ENCODE measurements at regions not wholly inside any gene's neighbourhood (a gene's known extent, or its start where the extent isn't known, plus 50 kb on each side); places are given as distances from the start of the nearest gene placed in this dataset.

GRCh38 chr5:136453986-136454758 is 88.8 kb upstream of the TRPC7 start:
- TF ChIP-seq, protein P1, sequence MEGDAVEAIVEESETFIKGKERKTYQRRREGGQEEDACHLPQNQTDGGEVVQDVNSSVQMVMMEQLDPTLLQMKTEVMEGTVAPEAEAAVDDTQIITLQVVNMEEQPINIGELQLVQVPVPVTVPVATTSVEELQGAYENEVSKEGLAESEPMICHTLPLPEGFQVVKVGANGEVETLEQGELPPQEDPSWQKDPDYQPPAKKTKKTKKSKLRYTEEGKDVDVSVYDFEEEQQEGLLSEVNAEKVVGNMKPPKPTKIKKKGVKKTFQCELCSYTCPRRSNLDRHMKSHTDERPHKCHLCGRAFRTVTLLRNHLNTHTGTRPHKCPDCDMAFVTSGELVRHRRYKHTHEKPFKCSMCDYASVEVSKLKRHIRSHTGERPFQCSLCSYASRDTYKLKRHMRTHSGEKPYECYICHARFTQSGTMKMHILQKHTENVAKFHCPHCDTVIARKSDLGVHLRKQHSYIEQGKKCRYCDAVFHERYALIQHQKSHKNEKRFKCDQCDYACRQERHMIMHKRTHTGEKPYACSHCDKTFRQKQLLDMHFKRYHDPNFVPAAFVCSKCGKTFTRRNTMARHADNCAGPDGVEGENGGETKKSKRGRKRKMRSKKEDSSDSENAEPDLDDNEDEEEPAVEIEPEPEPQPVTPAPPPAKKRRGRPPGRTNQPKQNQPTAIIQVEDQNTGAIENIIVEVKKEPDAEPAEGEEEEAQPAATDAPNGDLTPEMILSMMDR (IDR thresholded peaks at IDR 0.05; ENCODE audit: poor library complexity, severe bottlenecking) = no peak
- TF ChIP-seq TAF1 (IDR thresholded peaks at IDR 0.05; ENCODE audit: low read depth) (no peak), EP300 (conservative IDR thresholded peaks at IDR 0.05; ENCODE audit: poor library complexity, severe bottlenecking) (no peak), POLR2AphosphoS5 (IDR thresholded peaks at IDR 0.05) (no peak), EZH2 (IDR thresholded peaks at IDR 0.05; ENCODE audit: borderline replicate concordance, insufficient read depth, low read length, poor library complexity, severe bottlenecking) (no peak), MXI1 (conservative IDR thresholded peaks at IDR 0.05; ENCODE audit: poor library complexity, severe bottlenecking) (no peak), RAD21 (conservative IDR thresholded peaks at IDR 0.05) (no peak)
- TF ChIP-seq, protein P2, sequence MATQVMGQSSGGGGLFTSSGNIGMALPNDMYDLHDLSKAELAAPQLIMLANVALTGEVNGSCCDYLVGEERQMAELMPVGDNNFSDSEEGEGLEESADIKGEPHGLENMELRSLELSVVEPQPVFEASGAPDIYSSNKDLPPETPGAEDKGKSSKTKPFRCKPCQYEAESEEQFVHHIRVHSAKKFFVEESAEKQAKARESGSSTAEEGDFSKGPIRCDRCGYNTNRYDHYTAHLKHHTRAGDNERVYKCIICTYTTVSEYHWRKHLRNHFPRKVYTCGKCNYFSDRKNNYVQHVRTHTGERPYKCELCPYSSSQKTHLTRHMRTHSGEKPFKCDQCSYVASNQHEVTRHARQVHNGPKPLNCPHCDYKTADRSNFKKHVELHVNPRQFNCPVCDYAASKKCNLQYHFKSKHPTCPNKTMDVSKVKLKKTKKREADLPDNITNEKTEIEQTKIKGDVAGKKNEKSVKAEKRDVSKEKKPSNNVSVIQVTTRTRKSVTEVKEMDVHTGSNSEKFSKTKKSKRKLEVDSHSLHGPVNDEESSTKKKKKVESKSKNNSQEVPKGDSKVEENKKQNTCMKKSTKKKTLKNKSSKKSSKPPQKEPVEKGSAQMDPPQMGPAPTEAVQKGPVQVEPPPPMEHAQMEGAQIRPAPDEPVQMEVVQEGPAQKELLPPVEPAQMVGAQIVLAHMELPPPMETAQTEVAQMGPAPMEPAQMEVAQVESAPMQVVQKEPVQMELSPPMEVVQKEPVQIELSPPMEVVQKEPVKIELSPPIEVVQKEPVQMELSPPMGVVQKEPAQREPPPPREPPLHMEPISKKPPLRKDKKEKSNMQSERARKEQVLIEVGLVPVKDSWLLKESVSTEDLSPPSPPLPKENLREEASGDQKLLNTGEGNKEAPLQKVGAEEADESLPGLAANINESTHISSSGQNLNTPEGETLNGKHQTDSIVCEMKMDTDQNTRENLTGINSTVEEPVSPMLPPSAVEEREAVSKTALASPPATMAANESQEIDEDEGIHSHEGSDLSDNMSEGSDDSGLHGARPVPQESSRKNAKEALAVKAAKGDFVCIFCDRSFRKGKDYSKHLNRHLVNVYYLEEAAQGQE (IDR thresholded peaks at IDR 0.05; ENCODE audit: borderline replicate concordance) = no peak

All from neural cell (in vitro differentiated cells).